Uterus (tissue), 3 donors: ENCODE measurements at regions not wholly inside any gene's neighbourhood (a gene's known extent, or its start where the extent isn't known, plus 50 kb on each side); places are given as distances from the start of the nearest gene placed in this dataset.

Source experiments
- DNase-seq, 2 donors: peaks; one replicate each; pipeline ENCODE4 v3.0.0-alpha.2; 2019 to 2020
- H3K27ac ChIP-seq, 2 donors: fragments of 200-600 bp; sonication (generic); 1 replicate in 1 of 2; 2 replicates in 1 of 2; pipeline ENCODE4 v1.5.1; 2016 to 2018
- H3K27me3 ChIP-seq, 2 donors: fragments of 200-600 bp; sonication (generic); one replicate each; pipeline ENCODE4 v1.5.1; 2018 to 2019; ENCODE audit warnings: control low read depth in 1 of 2
- H3K36me3 ChIP-seq, 2 donors: fragments of 200-600 bp; sonication (generic); one replicate each; pipeline ENCODE4 v1.5.1; 2019; ENCODE audit warnings: control low read depth in 1 of 2
- H3K4me1 ChIP-seq, 2 donors: fragments of 200-600 bp; sonication (generic); one replicate each; pipeline ENCODE4 v1.5.1; 2018 to 2019; ENCODE audit warnings: control low read depth in 1 of 2
- H3K4me3 ChIP-seq, 2 donors: fragments of 200-600 bp; sonication (generic); 1 replicate in 1 of 2; 2 replicates in 1 of 2; pipeline ENCODE4 v1.5.1; 2018 to 2019; ENCODE audit warnings: mild to moderate bottlenecking in 1 of 2
- H3K9me3 ChIP-seq, 2 donors: fragments of 200-600 bp; sonication (generic); one replicate each; pipeline ENCODE4 v1.5.1; 2019; ENCODE audit warnings: control low read depth in 1 of 2
- POLR2A ChIP-seq, 2 donors: fragments of 450-650 bp; IDR thresholded peaks; one replicate each; pipeline ENCODE4 v1.6.1; 2016; ENCODE audit warnings: antibody characterized with exemption in 2 of 2, mild to moderate bottlenecking in 1 of 2, moderate library complexity in 1 of 2
- intact Hi-C: fragments of 100-400 bp; cut with DNase I; formaldehyde crosslinking; loops from one replicate; pipeline ENCODE4 v1.15.1; 2023; ENCODE audit warnings: low total_unique reads
- TF ChIP-seq, protein P1 (sequence below), 4 experiments: fragments of 200-600 bp in 2 of 4; fragments of 450-650 bp in 2 of 4; sonication (generic) in 2 of 4; IDR thresholded peaks; one replicate each; pipeline ENCODE4 v1.5.1; 2016 to 2019; ENCODE audit warnings: antibody characterized with exemption in 4 of 4, mild to moderate bottlenecking in 2 of 4, moderate library complexity in 1 of 4
- donor health status: DM: yes; HTN: yes; CAD: no.

GRCh38 chr12:130076126-130076525 is 86.1 kb upstream of the FZD10 start:
- Histone ChIP-seq H3K27me3 (no peaks in the 10 kb centered on the region), H3K4me3 (no peak overlapping the region), H3K4me1 (no peaks in the 10 kb centered on the region), H3K9me3 (no peaks in the 10 kb centered on the region), H3K27ac (no peak overlapping the region), H3K36me3 (no peaks in the 10 kb centered on the region)
- intact Hi-C loops, result no loop called here
- TF ChIP-seq, protein P1, sequence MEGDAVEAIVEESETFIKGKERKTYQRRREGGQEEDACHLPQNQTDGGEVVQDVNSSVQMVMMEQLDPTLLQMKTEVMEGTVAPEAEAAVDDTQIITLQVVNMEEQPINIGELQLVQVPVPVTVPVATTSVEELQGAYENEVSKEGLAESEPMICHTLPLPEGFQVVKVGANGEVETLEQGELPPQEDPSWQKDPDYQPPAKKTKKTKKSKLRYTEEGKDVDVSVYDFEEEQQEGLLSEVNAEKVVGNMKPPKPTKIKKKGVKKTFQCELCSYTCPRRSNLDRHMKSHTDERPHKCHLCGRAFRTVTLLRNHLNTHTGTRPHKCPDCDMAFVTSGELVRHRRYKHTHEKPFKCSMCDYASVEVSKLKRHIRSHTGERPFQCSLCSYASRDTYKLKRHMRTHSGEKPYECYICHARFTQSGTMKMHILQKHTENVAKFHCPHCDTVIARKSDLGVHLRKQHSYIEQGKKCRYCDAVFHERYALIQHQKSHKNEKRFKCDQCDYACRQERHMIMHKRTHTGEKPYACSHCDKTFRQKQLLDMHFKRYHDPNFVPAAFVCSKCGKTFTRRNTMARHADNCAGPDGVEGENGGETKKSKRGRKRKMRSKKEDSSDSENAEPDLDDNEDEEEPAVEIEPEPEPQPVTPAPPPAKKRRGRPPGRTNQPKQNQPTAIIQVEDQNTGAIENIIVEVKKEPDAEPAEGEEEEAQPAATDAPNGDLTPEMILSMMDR (IDR thresholded peaks at IDR 0.05), result no peak
- no peak for TF ChIP-seq POLR2A (IDR thresholded peaks at IDR 0.05)
- DNase-seq, result no peak

DNA sequence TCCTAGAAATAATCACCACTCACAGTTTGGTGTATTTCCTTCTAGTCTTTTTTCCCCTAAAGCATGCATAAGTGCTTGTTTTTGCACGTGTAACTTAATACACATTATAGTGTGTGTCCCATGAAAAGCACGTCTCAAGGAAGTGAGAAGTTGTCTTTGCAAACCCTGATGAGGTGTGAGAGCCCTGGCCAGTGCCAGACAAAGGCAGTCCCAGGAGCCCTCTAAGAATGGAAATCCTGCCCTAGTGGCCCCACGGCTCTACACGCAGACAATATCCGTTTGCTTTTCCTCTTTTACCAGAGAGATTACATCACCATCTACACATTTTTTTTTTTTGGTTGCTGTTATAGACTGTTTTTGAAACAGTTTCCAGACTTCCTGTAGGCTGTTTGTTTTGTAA is 85.5 kb upstream of the FZD10 start:
- no peak for DNase-seq
- Histone ChIP-seq H3K9me3 (no peaks in the 10 kb centered on the region), H3K27me3 (no peaks in the 10 kb centered on the region), H3K4me1 (no peaks in the 10 kb centered on the region), H3K4me3 (no peak overlapping the region), H3K36me3 (no peaks in the 10 kb centered on the region), H3K27ac (no peak overlapping the region)
- no peak for TF ChIP-seq POLR2A (IDR thresholded peaks at IDR 0.05)
- TF ChIP-seq, protein P1 (IDR thresholded peaks at IDR 0.05), result no peak
- intact Hi-C loops, result no loop called here

GRCh38 chr12:130078852-130079251 is 83.4 kb upstream of the FZD10 start:
- intact Hi-C loops, result no loop called here
- Histone ChIP-seq H3K4me3 (no peak overlapping the region), H3K9me3 (no peaks in the 10 kb centered on the region), H3K27me3 (no peaks in the 10 kb centered on the region), H3K4me1 (no peaks in the 10 kb centered on the region), H3K36me3 (no peaks in the 10 kb centered on the region), H3K27ac (no peak overlapping the region)
- no peak for DNase-seq
- TF ChIP-seq POLR2A (IDR thresholded peaks at IDR 0.05), result no peak
- TF ChIP-seq, protein P1 (IDR thresholded peaks at IDR 0.05), result no peak

GRCh38 chr12:130079279-130079678 is 83.0 kb upstream of the FZD10 start:
- intact Hi-C loops, result no loop called here
- H3K4me1 ChIP-seq, result no peaks in the 10 kb centered on the region
- no peak overlapping the region for H3K4me3 ChIP-seq
- no peaks in the 10 kb centered on the region for H3K36me3 ChIP-seq
- TF ChIP-seq, protein P1 (IDR thresholded peaks at IDR 0.05), result no peak
- TF ChIP-seq POLR2A (IDR thresholded peaks at IDR 0.05), result no peak
- DNase-seq, result no peak
- H3K27ac ChIP-seq, result no peak overlapping the region
- no peaks in the 10 kb centered on the region for H3K9me3 ChIP-seq
- no peaks in the 10 kb centered on the region for H3K27me3 ChIP-seq

DNA sequence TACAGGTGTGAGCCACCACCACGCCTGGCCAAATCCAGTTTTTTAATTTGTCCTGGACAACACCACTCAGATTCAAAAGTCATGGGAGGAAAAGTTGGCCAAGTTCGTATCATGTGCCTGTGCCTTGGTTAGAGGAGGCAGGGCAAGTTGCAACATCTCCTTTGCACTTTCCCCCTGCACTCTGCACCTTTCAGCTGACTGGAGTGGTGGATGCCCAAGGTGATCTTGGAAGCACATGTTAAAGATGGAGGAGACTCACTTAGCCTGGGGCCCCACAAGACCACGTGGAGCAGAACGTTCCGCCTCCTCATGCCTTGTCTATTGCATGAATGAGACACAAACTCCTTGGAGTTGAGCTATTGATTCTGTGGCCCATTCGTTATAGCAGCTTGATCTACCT is 82.1 kb upstream of the FZD10 start:
- Histone ChIP-seq H3K4me1 (no peaks in the 10 kb centered on the region), H3K4me3 (no peak overlapping the region), H3K27me3 (no peaks in the 10 kb centered on the region), H3K27ac (no peak overlapping the region), H3K36me3 (no peaks in the 10 kb centered on the region), H3K9me3 (no peaks in the 10 kb centered on the region)
- DNase-seq, result no peak
- intact Hi-C loops, result no loop called here
- no peak for TF ChIP-seq POLR2A (IDR thresholded peaks at IDR 0.05)
- TF ChIP-seq, protein P1 (IDR thresholded peaks at IDR 0.05), result no peak
